Large intestine (tissue), 3 donors: ENCODE measurements at regions not wholly inside any gene's neighbourhood (a gene's known extent, or its start where the extent isn't known, plus 50 kb on each side); places are given as distances from the start of the nearest gene placed in this dataset.
A peak's percentile ranks its signal among the peaks of the same experiment; 100 is the strongest.

ENCODE experiments used
- DNase-seq, 2 donors: peaks; one replicate each; pipeline versions ENCODE4 v3.0.0 to v3.0.0-alpha.2; 2013
- H3K27ac ChIP-seq: one replicate; pipeline ENCODE4 v1.5.1; 2013; ENCODE audit warnings: low read length
- H3K27me3 ChIP-seq: 2 replicates; pipeline ENCODE4 v1.6.1; 2013; ENCODE audit warnings: low read length; ENCODE audit not compliant: control insufficient read depth, insufficient read depth
- H3K36me3 ChIP-seq: 2 replicates; pipeline ENCODE4 v1.6.1; 2013; ENCODE audit warnings: low read length; ENCODE audit not compliant: control insufficient read depth, insufficient read depth
- H3K4me1 ChIP-seq: one replicate; pipeline ENCODE4 v1.6.1; 2013; ENCODE audit warnings: low read length; ENCODE audit not compliant: control insufficient read depth, insufficient read depth
- H3K4me3 ChIP-seq: one replicate; pipeline ENCODE4 v1.5.1; 2013; ENCODE audit warnings: low read length
- H3K9me3 ChIP-seq: one replicate; pipeline ENCODE4 v1.6.1; 2013; ENCODE audit warnings: mild to moderate bottlenecking, low read depth, low read length, moderate library complexity; ENCODE audit not compliant: control insufficient read depth
- WGBS: methylation state at CpG from one replicate; pipeline ENCODE4 v1.1.5; 2013; ENCODE audit warnings: low lambda C conversion rate; ENCODE audit not compliant: insufficient coverage; 5-methylcytosine and 5-hydroxymethylcytosine counted together

GRCh38 chr9:134262035-134262434 is 64.2 kb upstream of the RXRA start:
- no peak for DNase-seq
- no CpG with 5 or more reads among the region's 10 CpGs for WGBS
- H3K9me3 ChIP-seq, result peaks cover 2% of the 10 kb centered on the region
- H3K4me1 ChIP-seq, result peaks cover 10% of the 10 kb centered on the region
- H3K36me3 ChIP-seq, result no peaks in the 10 kb centered on the region
- no peaks in the 10 kb centered on the region for H3K27me3 ChIP-seq
- no peak overlapping the region for H3K4me3 ChIP-seq
- H3K27ac ChIP-seq, result no peak overlapping the region

- peaks cover 10% of the 10 kb centered on the region for H3K4me1 ChIP-seq
These were observed 62.7 kb upstream of the RXRA start for GRCh38 chr9:134263596-134263995.

GRCh38 chr9:134264169-134264568 is 62.1 kb upstream of the RXRA start:
- no peak overlapping the region for H3K4me3 ChIP-seq
- no peak overlapping the region for H3K27ac ChIP-seq
- H3K27me3 ChIP-seq, result no peaks in the 10 kb centered on the region
- no CpG with 5 or more reads among the region's 11 CpGs for WGBS
- DNase-seq, result no peak
- peaks cover 10% of the 10 kb centered on the region for H3K4me1 ChIP-seq
- H3K36me3 ChIP-seq, result no peaks in the 10 kb centered on the region
- no peaks in the 10 kb centered on the region for H3K9me3 ChIP-seq

More at GRCh38 chr9:134263596-134263995, 62.7 kb upstream of the RXRA start:
- H3K27me3 ChIP-seq, result no peaks in the 10 kb centered on the region
- no peak overlapping the region for H3K4me3 ChIP-seq
- H3K9me3 ChIP-seq, result no peaks in the 10 kb centered on the region
- WGBS, result no CpG with 5 or more reads among the region's 11 CpGs
- H3K27ac ChIP-seq, result no peak overlapping the region
- H3K36me3 ChIP-seq, result no peaks in the 10 kb centered on the region
- DNase-seq, result peak; percentile 35 to 51

GRCh38 chr9:134265078-134265477 is 61.2 kb upstream of the RXRA start:
- peak in 1 of 2 donors; percentile 55 for DNase-seq
- H3K9me3 ChIP-seq, result no peaks in the 10 kb centered on the region
- H3K27me3 ChIP-seq, result no peaks in the 10 kb centered on the region
- no peaks in the 10 kb centered on the region for H3K36me3 ChIP-seq
- H3K4me3 ChIP-seq, result no peak overlapping the region
- no CpG with 5 or more reads among the region's 7 CpGs for WGBS
- no peak overlapping the region for H3K27ac ChIP-seq
- H3K4me1 ChIP-seq, result peaks cover 10% of the 10 kb centered on the region

GRCh38 chr9:134266418-134266817 is 59.8 kb upstream of the RXRA start:
- H3K27me3 ChIP-seq, result no peaks in the 10 kb centered on the region
- peaks cover 10% of the 10 kb centered on the region for H3K4me1 ChIP-seq
- H3K27ac ChIP-seq, result no peak overlapping the region
- no peak overlapping the region for H3K4me3 ChIP-seq
- 87% methylated on average over 2 of the region's 2 CpGs for WGBS
- no peaks in the 10 kb centered on the region for H3K36me3 ChIP-seq
- DNase-seq, result no peak
- no peaks in the 10 kb centered on the region for H3K9me3 ChIP-seq

GRCh38 chr9:134267305-134267880 is 58.9 kb upstream of the RXRA start:
- WGBS, result no CpG with 5 or more reads among the region's 11 CpGs
- Histone ChIP-seq H3K4me1 (peaks cover 10% of the 10 kb centered on the region), H3K9me3 (no peaks in the 10 kb centered on the region), H3K27ac (no peak overlapping the region), H3K27me3 (no peaks in the 10 kb centered on the region), H3K36me3 (no peaks in the 10 kb centered on the region), H3K4me3 (no peak overlapping the region)
- DNase-seq, result no peak

- no peaks in the 10 kb centered on the region for H3K9me3 ChIP-seq
- H3K27ac ChIP-seq, result no peak overlapping the region
- peaks cover 10% of the 10 kb centered on the region for H3K4me1 ChIP-seq
- peak in 1 of 2 donors; percentile 40 for DNase-seq
- no peaks in the 10 kb centered on the region for H3K27me3 ChIP-seq
- H3K36me3 ChIP-seq, result no peaks in the 10 kb centered on the region
- no CpG with 5 or more reads among the region's 28 CpGs for WGBS
- H3K4me3 ChIP-seq, result no peak overlapping the region
These were observed 58.2 kb upstream of the RXRA start for GRCh38 chr9:134267881-134268724.

GRCh38 chr9:134268747-134269146 is 57.5 kb upstream of the RXRA start:
- H3K27ac ChIP-seq, result no peak overlapping the region
- DNase-seq, result no peak
- H3K27me3 ChIP-seq, result no peaks in the 10 kb centered on the region
- no peaks in the 10 kb centered on the region for H3K36me3 ChIP-seq
- peaks cover 10% of the 10 kb centered on the region for H3K4me1 ChIP-seq
- no peaks in the 10 kb centered on the region for H3K9me3 ChIP-seq
- WGBS, result 100% methylated on average over 1 of the region's 6 CpGs
- H3K4me3 ChIP-seq, result no peak overlapping the region

GRCh38 chr9:134271338-134272301 is 54.6 kb upstream of the RXRA start:
- Histone ChIP-seq H3K36me3 (no peaks in the 10 kb centered on the region), H3K4me1 (peaks cover 8% of the 10 kb centered on the region), H3K9me3 (no peaks in the 10 kb centered on the region), H3K27ac (no peak overlapping the region), H3K4me3 (no peak overlapping the region), H3K27me3 (no peaks in the 10 kb centered on the region)
- WGBS, result no CpG with 5 or more reads among the region's 24 CpGs
- DNase-seq, result no peak
